Natural killer cell (primary cell): ENCODE measurements at regions not wholly inside any gene's neighbourhood (a gene's known extent, or its start where the extent isn't known, plus 50 kb on each side); places are given as distances from the start of the nearest gene placed in this dataset.

ENCODE experiments used
- ATAC-seq, 3 donors: fragments of 150-1000 bp in 2 of 3; fragments of 200-7000 bp in 1 of 3; cut with Tn5 transposase; 1 replicate in 1 of 3; 2 replicates in 2 of 3; pipeline ENCODE4 v1.10.0; 2021; ENCODE audit warnings: mild to moderate bottlenecking in 2 of 3, moderate library complexity in 2 of 3
- DNase-seq, 2 donors: peaks; one replicate each; pipeline versions ENCODE4 v3.0.0 to v3.0.0-alpha.2; 2013 to 2021; ENCODE audit warnings: mixed read lengths in 1 of 2
- H3K27ac ChIP-seq: one replicate; pipeline ENCODE4 v1.5.1; 2013; ENCODE audit warnings: mild to moderate bottlenecking, low read length
- H3K27me3 ChIP-seq: one replicate; pipeline ENCODE4 v1.6.1; 2013; ENCODE audit warnings: low read length; ENCODE audit not compliant: control insufficient read depth, insufficient read depth
- H3K36me3 ChIP-seq: one replicate; pipeline ENCODE4 v1.6.1; 2013; ENCODE audit warnings: low read length; ENCODE audit not compliant: control insufficient read depth, insufficient read depth
- H3K4me1 ChIP-seq: one replicate; pipeline ENCODE4 v1.6.1; 2013; ENCODE audit warnings: low read length; ENCODE audit not compliant: control insufficient read depth, insufficient read depth
- H3K4me3 ChIP-seq: one replicate; pipeline ENCODE4 v1.5.1; 2013; ENCODE audit warnings: low read length
- H3K9me3 ChIP-seq: one replicate; pipeline ENCODE4 v1.6.1; 2013; ENCODE audit warnings: low read length; ENCODE audit not compliant: control insufficient read depth, insufficient read depth
- H3K27ac Mint-ChIP-seq, 2 donors: one replicate each; pipeline ENCODE4 v1.8.0; 2022; ENCODE audit warnings: mild to moderate bottlenecking in 2 of 2, mixed read lengths in 2 of 2, moderate library complexity in 1 of 2
- H3K27me3 Mint-ChIP-seq, 2 donors: one replicate each; pipeline ENCODE4 v1.8.0; 2022; ENCODE audit warnings: low read depth in 2 of 2, mixed read lengths in 2 of 2
- H3K36me3 Mint-ChIP-seq: one replicate; pipeline ENCODE4 v1.8.0; 2022; ENCODE audit warnings: mixed read lengths
- H3K4me1 Mint-ChIP-seq, 2 donors: one replicate each; pipeline ENCODE4 v1.8.0; 2022; ENCODE audit warnings: mixed read lengths in 2 of 2
- H3K4me3 Mint-ChIP-seq: one replicate; pipeline ENCODE4 v1.8.0; 2022; ENCODE audit warnings: mild to moderate bottlenecking, moderate library complexity, mixed read lengths
- H3K9me3 Mint-ChIP-seq, 2 donors: one replicate each; pipeline ENCODE4 v1.8.0; 2022; ENCODE audit warnings: mixed read lengths in 2 of 2
- CTCF ChIP-seq: fragments of 200-600 bp; IDR thresholded peaks from one replicate; pipeline ENCODE4 v1.8.0; 2022; ENCODE audit warnings: antibody characterized with exemption
- WGBS: methylation state at CpG from one replicate; pipeline ENCODE4 v1.1.7; 2013; ENCODE audit warnings: missing lambda C conversion rate; ENCODE audit not compliant: insufficient coverage; 5-methylcytosine and 5-hydroxymethylcytosine counted together
- intact Hi-C: fragments of 100-400 bp; cut with micrococcal nuclease; formaldehyde crosslinking; loops from one replicate; pipeline ENCODE4 v1.14.2; 2022

GRCh38 chr6:120431841-120432240, 902.4 kb downstream of the TBC1D32 start:
- WGBS = 94% methylated on average over 10 of the region's 11 CpGs
- Histone ChIP-seq H3K27me3 (no peaks in the 10 kb centered on the region), H3K4me3 (no peak overlapping the region), H3K36me3 (no peaks in the 10 kb centered on the region), H3K9me3 (peaks cover 10% of the 10 kb centered on the region), H3K4me1 (no peaks in the 10 kb centered on the region), H3K27ac (no peak overlapping the region)
- Mint-ChIP-seq H3K27ac (no peak overlapping the region), H3K36me3 (no peaks in the 10 kb centered on the region), H3K27me3 (no peaks in the 10 kb centered on the region), H3K9me3 (peaks cover 12 to 33% of the 10 kb centered on the region in 2 donors), H3K4me3 (no peak overlapping the region), H3K4me1 (no peaks in the 10 kb centered on the region)
- TF ChIP-seq CTCF = no peak
- intact Hi-C loops = no loop called here
- no peak for DNase-seq
- ATAC-seq = no peak

- DNase-seq = no peak
- no peaks in the 10 kb centered on the region for H3K36me3 ChIP-seq
- no peak overlapping the region for H3K27ac Mint-ChIP-seq
- no peaks in the 10 kb centered on the region for H3K9me3 ChIP-seq
- no peaks in the 10 kb centered on the region for H3K27me3 ChIP-seq
- no peak for ATAC-seq
- H3K36me3 Mint-ChIP-seq = no peaks in the 10 kb centered on the region
- TF ChIP-seq CTCF = no peak
- no peaks in the 10 kb centered on the region for H3K4me1 Mint-ChIP-seq
- WGBS = 63% methylated on average over 2 of the region's 3 CpGs
- no peak overlapping the region for H3K4me3 ChIP-seq
- H3K27ac ChIP-seq = no peak overlapping the region
- H3K4me3 Mint-ChIP-seq = no peak overlapping the region
- intact Hi-C loops = no loop called here
- peaks cover 15 to 25% of the 10 kb centered on the region in 2 donors for H3K9me3 Mint-ChIP-seq
- H3K4me1 ChIP-seq = no peaks in the 10 kb centered on the region
- H3K27me3 Mint-ChIP-seq = no peaks in the 10 kb centered on the region
Observed at GRCh38 chr6:120411394-120411793, 922.9 kb downstream of the TBC1D32 start.

GRCh38 chr6:120410586-120410985, 923.7 kb downstream of the TBC1D32 start:
- no peak overlapping the region for H3K4me3 Mint-ChIP-seq
- no peak overlapping the region for H3K27ac Mint-ChIP-seq
- no peak for DNase-seq
- WGBS = no CpG with 5 or more reads among the region's 1 CpG
- H3K36me3 Mint-ChIP-seq = no peaks in the 10 kb centered on the region
- Histone ChIP-seq H3K9me3 (no peaks in the 10 kb centered on the region), H3K4me1 (no peaks in the 10 kb centered on the region), H3K36me3 (no peaks in the 10 kb centered on the region), H3K27me3 (no peaks in the 10 kb centered on the region), H3K27ac (no peak overlapping the region), H3K4me3 (no peak overlapping the region)
- H3K4me1 Mint-ChIP-seq = no peaks in the 10 kb centered on the region
- ATAC-seq = no peak
- H3K9me3 Mint-ChIP-seq = peaks cover 19 to 25% of the 10 kb centered on the region in 2 donors
- intact Hi-C loops = no loop called here
- TF ChIP-seq CTCF = no peak
- no peaks in the 10 kb centered on the region for H3K27me3 Mint-ChIP-seq

GRCh38 chr6:120407696-120408095, 926.6 kb downstream of the TBC1D32 start:
- DNase-seq = no peak
- no peaks in the 10 kb centered on the region for H3K4me1 ChIP-seq
- H3K9me3 Mint-ChIP-seq = peaks cover 16 to 24% of the 10 kb centered on the region in 2 donors
- H3K4me3 Mint-ChIP-seq = no peak overlapping the region
- no peak for ATAC-seq
- no peaks in the 10 kb centered on the region for H3K4me1 Mint-ChIP-seq
- H3K9me3 ChIP-seq = no peaks in the 10 kb centered on the region
- no peaks in the 10 kb centered on the region for H3K36me3 Mint-ChIP-seq
- intact Hi-C loops = no loop called here
- H3K27ac ChIP-seq = no peak overlapping the region
- TF ChIP-seq CTCF = no peak
- H3K27ac Mint-ChIP-seq = no peak overlapping the region
- H3K27me3 ChIP-seq = no peaks in the 10 kb centered on the region
- no peaks in the 10 kb centered on the region for H3K27me3 Mint-ChIP-seq
- no peak overlapping the region for H3K4me3 ChIP-seq
- no peaks in the 10 kb centered on the region for H3K36me3 ChIP-seq
